Neural crest cell (in vitro differentiated cells): ENCODE measurements at regions not wholly inside any gene's neighbourhood (a gene's known extent, or its start where the extent isn't known, plus 50 kb on each side); places are given as distances from the start of the nearest gene placed in this dataset.
"Not testable (repeated sequence)": the region's sequence is repeated elsewhere in the genome, so short reads cannot be mapped to it uniquely, and the experiment has no call there.

Experiments used
- DNase-seq: peaks from one replicate; pipeline ENCODE4 v3.0.0; 2021; ENCODE audit warnings: low read depth, mixed read lengths, low spot score
- H3K27ac Mint-ChIP-seq: one replicate; pipeline ENCODE4 v1.8.0; 2021; ENCODE audit warnings: mild to moderate bottlenecking, mixed read lengths; ENCODE audit not compliant: unreplicated experiment
- H3K27me3 Mint-ChIP-seq: 2 replicates; pipeline ENCODE4 v1.8.0; 2021; ENCODE audit warnings: low read depth, mild to moderate bottlenecking, mixed read lengths
- H3K36me3 Mint-ChIP-seq: 2 replicates; pipeline ENCODE4 v1.8.0; 2021; ENCODE audit warnings: low read depth, mild to moderate bottlenecking, mixed read lengths
- H3K4me1 Mint-ChIP-seq: 2 replicates; pipeline ENCODE4 v1.8.0; 2021; ENCODE audit warnings: mixed read lengths
- H3K4me3 Mint-ChIP-seq: one replicate; pipeline ENCODE4 v1.8.0; 2021; ENCODE audit warnings: mild to moderate bottlenecking, mixed read lengths
- H3K9me3 Mint-ChIP-seq: 2 replicates; pipeline ENCODE4 v1.8.0; 2021; ENCODE audit warnings: mixed read lengths
- TF ChIP-seq, protein P1 (sequence below): fragments of 200-600 bp; sonication (generic); conservative IDR thresholded peaks from 2 replicates; pipeline ENCODE4 v1.5.0; 2021; ENCODE audit warnings: antibody characterized with exemption, mild to moderate bottlenecking

DNA sequence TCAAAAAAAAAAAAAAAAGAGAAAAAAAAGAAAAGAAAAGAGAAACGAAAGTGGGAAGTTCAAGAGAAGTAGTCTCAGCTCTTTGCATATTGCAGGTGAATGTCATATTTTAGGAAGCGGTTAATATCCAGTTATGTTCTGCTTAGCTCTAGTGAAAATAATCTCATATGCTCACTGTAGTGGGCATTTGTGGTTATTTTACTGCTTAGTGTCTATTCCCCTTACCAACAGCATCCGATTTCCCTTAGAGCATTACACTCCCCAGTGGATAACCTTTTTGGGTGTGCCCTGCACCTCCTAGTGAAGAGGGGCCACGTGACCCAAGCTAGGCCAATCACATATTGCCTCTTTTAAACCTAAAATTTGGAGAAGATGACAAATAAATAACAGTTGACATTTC lies 111.2 kb upstream of the ZNF827 start:
- peaks cover 6% of the 10 kb centered on the region for H3K36me3 Mint-ChIP-seq
- H3K4me1 Mint-ChIP-seq, result no peaks in the 10 kb centered on the region
- peaks cover 14% of the 10 kb centered on the region for H3K9me3 Mint-ChIP-seq
- no peak for DNase-seq
- H3K4me3 Mint-ChIP-seq, result no peak overlapping the region
- no peak overlapping the region for H3K27ac Mint-ChIP-seq
- no peaks in the 10 kb centered on the region for H3K27me3 Mint-ChIP-seq
- TF ChIP-seq, protein P1, sequence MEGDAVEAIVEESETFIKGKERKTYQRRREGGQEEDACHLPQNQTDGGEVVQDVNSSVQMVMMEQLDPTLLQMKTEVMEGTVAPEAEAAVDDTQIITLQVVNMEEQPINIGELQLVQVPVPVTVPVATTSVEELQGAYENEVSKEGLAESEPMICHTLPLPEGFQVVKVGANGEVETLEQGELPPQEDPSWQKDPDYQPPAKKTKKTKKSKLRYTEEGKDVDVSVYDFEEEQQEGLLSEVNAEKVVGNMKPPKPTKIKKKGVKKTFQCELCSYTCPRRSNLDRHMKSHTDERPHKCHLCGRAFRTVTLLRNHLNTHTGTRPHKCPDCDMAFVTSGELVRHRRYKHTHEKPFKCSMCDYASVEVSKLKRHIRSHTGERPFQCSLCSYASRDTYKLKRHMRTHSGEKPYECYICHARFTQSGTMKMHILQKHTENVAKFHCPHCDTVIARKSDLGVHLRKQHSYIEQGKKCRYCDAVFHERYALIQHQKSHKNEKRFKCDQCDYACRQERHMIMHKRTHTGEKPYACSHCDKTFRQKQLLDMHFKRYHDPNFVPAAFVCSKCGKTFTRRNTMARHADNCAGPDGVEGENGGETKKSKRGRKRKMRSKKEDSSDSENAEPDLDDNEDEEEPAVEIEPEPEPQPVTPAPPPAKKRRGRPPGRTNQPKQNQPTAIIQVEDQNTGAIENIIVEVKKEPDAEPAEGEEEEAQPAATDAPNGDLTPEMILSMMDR, result no peak

DNA sequence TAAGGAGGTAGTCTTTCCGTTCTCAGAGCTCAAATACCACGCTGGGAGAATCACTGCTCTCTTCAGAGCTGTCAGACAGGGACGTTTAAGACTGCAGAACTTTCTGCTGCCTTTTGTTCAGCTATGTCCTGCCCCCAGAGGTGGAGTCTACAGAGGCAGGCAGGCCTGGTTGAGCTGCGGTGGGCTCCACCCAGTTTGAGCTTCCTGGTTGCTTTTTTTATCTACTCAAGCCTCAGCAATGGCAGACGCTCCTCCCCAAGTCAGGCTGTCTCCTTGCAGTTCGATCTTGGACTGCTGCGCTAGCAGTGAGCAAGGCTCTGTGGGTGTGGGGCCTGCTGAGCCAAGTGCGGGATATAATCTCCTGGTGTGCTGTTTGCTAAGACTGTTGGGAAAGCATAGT lies 109.1 kb upstream of the ZNF827 start:
- not testable (repeated sequence) for DNase-seq, H3K36me3 Mint-ChIP-seq, H3K4me3 Mint-ChIP-seq, H3K27me3 Mint-ChIP-seq, H3K4me1 Mint-ChIP-seq, H3K27ac Mint-ChIP-seq
- H3K9me3 Mint-ChIP-seq, result peaks cover 19% of the 10 kb centered on the region

DNA sequence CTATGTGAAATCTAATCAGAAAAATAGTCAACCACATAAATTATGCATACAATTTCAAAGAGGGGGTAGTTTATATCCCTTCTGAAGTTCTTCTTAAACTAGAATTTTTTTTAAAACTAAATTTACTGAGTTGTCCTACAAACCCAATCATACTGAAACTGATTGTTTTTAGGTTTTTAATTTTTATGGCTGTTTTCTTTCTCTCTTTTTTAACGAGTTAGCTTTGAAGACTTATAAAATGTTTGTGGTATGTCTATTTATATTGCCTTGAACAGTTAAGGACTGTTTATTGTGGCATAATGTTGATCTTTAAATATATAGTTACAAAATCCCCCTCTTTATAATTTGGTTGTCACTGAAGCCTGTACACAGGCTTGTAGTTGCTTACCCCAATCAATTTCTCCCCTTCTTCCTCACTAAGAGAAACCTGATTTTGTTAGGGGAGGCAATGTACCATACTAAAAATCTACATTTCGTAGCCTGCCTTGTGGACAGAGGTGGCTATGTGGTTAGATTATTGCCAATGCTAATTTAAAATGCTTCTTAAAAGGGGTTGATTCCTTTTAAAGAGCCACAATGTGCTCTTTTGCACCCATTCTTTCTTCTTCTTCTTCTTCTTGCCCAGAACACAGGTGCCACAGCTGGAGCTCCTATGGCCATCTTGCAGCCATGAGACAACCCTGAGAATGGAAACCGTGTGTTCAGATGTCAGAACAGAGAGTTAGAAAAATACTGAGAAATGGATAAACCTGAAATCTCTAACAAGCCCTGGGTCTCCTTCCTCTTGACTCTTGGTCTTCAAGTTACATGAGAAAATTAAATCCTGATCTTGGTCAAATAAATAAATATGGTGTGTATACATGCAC lies 102.7 kb upstream of the ZNF827 start:
- H3K4me1 Mint-ChIP-seq, result no peaks in the 10 kb centered on the region
- TF ChIP-seq, protein P1, result no peak
- H3K27me3 Mint-ChIP-seq, result no peaks in the 10 kb centered on the region
- no peak for DNase-seq
- no peaks in the 10 kb centered on the region for H3K36me3 Mint-ChIP-seq
- no peak overlapping the region for H3K4me3 Mint-ChIP-seq
- peaks cover 7% of the 10 kb centered on the region for H3K9me3 Mint-ChIP-seq
- H3K27ac Mint-ChIP-seq, result no peak overlapping the region

DNA sequence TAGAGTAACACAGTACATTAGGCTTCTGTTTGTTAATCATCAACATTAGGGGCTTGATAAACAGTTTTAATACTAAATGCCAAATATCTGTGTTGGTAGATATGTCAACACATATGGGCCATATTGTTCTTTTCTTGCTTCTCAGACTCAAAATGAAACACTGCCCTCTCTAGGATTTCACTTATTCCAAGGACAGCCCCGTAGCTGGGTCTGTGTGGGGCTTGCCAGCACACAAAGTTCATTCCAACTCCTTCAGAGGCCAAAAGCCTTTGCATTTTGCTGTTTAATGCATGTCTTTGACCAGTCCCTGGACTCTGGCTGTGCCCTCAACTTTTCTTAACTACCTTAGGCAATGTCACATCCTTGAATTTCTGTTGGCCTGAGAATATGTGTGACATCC lies 102.0 kb upstream of the ZNF827 start:
- H3K4me3 Mint-ChIP-seq, result no peak overlapping the region
- no peaks in the 10 kb centered on the region for H3K4me1 Mint-ChIP-seq
- H3K9me3 Mint-ChIP-seq, result peaks cover 6% of the 10 kb centered on the region
- no peak overlapping the region for H3K27ac Mint-ChIP-seq
- no peak for DNase-seq
- H3K36me3 Mint-ChIP-seq, result no peaks in the 10 kb centered on the region
- H3K27me3 Mint-ChIP-seq, result no peaks in the 10 kb centered on the region
- TF ChIP-seq, protein P1, result no peak

DNA sequence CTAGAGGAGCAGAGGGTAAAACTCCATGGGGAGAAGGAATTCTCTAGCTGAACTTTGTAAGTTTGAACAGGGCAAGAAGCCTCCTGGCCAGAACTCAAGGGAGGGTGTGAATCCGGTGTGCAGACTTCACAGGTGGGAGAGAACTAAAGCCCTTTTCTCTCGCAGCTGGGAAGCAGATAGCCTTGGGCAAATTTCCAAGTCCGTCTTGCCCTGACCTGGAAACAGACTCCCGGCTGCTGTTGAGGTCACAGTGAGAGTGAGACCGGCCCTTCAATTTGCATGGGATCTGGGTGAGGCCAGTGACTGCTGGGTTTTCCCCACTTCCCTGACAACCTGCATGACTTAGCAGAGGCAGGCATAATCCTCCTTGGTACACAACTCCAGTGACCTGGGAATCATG lies 94.5 kb upstream of the ZNF827 start:
- TF ChIP-seq, protein P1, result no peak
- Mint-ChIP-seq H3K36me3 (peaks cover 3% of the 10 kb centered on the region), H3K27me3 (no peaks in the 10 kb centered on the region), H3K4me1 (peaks cover 26% of the 10 kb centered on the region), H3K27ac (no peak overlapping the region), H3K4me3 (no peak overlapping the region), H3K9me3 (peaks cover 14% of the 10 kb centered on the region)
- no peak for DNase-seq

DNA sequence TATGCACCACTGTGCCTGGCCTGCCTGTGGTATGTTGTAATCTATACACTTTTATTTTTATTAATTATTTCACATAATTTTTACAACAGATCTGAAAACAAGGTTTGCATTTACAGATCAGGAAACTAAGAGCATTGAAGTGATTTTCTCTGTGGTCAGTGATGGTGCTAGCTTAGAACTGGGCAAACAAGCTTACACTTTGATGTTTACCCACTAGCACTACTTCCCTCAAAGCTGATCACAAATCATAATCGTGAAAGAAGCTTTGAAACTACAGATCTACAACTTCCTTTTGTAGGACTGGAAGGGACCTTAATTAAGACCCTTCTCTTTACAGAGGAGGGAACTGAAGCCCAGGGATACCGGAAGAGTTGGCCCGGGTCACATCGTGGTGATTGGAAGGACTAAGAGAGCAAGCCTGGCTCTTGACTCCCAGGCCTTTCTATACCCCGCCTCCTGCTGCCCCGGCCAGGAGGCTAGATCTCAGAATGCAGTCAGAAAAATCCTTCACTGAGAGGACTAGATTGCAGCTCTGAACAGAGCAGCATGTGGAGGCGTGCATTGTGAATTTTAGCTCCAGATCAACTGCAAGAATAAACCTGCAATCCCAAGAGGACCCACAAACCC lies 93.7 kb upstream of the ZNF827 start:
- Mint-ChIP-seq H3K36me3 (peaks cover 3% of the 10 kb centered on the region), H3K9me3 (peaks cover 14% of the 10 kb centered on the region), H3K4me3 (no peak overlapping the region), H3K27ac (peak overlapping the region; percentile 28), H3K27me3 (no peaks in the 10 kb centered on the region), H3K4me1 (peaks cover 26% of the 10 kb centered on the region)
- TF ChIP-seq, protein P1, result no peak
- DNase-seq, result no peak
